ENCODE measurements at regions not wholly inside any gene's neighbourhood (a gene's known extent, or its start where the extent isn't known, plus 50 kb on each side); places are given as distances from the start of the nearest gene placed in this dataset.

DNA sequence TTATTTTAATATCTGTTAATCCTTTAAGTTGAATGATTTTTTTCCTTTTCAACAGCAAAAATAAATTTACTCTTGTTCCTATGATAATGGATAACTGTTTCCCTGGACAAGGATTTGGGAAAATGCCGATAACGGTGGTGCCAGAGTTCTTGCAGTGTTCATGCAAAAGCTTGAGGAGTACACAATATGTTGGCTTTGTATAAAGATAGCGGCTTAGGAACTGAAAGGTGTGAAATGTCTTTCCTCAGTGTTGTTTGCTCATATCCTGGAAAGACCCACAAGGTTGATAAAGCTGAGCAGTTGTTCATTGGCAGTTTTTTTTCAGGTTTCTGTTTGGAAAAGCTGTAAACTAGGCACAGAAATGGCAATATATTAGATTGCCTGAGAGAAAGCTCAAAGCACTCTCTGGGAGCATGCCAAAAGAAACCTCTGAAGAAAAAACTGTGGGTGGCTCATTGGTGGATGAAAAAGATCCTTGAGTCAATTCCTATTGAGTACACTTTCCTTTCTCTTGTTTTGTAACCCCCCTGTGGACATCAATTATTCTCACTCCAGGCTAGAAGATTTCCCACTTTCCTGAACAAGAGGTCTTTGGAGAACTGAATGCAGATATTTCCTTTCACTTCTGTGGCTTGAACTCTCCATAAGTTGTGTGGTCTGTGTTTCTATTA is 117.2 kb upstream of the RGMB start:
- TF ChIP-seq, protein P1, sequence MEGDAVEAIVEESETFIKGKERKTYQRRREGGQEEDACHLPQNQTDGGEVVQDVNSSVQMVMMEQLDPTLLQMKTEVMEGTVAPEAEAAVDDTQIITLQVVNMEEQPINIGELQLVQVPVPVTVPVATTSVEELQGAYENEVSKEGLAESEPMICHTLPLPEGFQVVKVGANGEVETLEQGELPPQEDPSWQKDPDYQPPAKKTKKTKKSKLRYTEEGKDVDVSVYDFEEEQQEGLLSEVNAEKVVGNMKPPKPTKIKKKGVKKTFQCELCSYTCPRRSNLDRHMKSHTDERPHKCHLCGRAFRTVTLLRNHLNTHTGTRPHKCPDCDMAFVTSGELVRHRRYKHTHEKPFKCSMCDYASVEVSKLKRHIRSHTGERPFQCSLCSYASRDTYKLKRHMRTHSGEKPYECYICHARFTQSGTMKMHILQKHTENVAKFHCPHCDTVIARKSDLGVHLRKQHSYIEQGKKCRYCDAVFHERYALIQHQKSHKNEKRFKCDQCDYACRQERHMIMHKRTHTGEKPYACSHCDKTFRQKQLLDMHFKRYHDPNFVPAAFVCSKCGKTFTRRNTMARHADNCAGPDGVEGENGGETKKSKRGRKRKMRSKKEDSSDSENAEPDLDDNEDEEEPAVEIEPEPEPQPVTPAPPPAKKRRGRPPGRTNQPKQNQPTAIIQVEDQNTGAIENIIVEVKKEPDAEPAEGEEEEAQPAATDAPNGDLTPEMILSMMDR (conservative IDR thresholded peaks at IDR 0.05) = no peak
- TF ChIP-seq ZFX (IDR thresholded peaks at IDR 0.05) = no peak

All from C4-2B (cell line).